DND-41 (cell line): ENCODE measurements at regions not wholly inside any gene's neighbourhood (a gene's known extent, or its start where the extent isn't known, plus 50 kb on each side); places are given as distances from the start of the nearest gene placed in this dataset.
A peak's percentile ranks its signal among the peaks of the same experiment; 100 is the strongest.

ENCODE experiments used
- ATAC-seq: fragments of 200-7000 bp; cut with Tn5 transposase; 3 replicates; pipeline ENCODE4 v1.9.1; 2021; ENCODE audit warnings: low read depth; ENCODE audit not compliant: insufficient read depth
- DNase-seq: peaks from one replicate; pipeline ENCODE4 v3.0.0-alpha.2; 2020
- H2AFZ ChIP-seq: 2 replicates; pipeline ENCODE4 v1.6.0; 2012; ENCODE audit warnings: low read depth, low read length
- H3K27ac ChIP-seq: 2 replicates; pipeline ENCODE4 v1.5.1; 2012; ENCODE audit warnings: low read length, inconsistent platforms
- H3K27me3 ChIP-seq: fragments of 200-600 bp; sonication (generic); 2 replicates; pipeline ENCODE4 v1.6.0; 2012; ENCODE audit warnings: low read length, mild to moderate bottlenecking, inconsistent platforms; ENCODE audit not compliant: insufficient read depth, poor library complexity
- H3K36me3 ChIP-seq: 2 replicates; pipeline ENCODE4 v1.5.1; 2012; ENCODE audit warnings: low read length, inconsistent platforms; ENCODE audit not compliant: insufficient read depth
- H3K4me1 ChIP-seq: 2 replicates; pipeline ENCODE4 v1.5.1; 2012; ENCODE audit warnings: mild to moderate bottlenecking, low read length; ENCODE audit not compliant: insufficient read depth
- H3K4me2 ChIP-seq: 2 replicates; pipeline ENCODE4 v1.6.0; 2012; ENCODE audit warnings: mild to moderate bottlenecking, moderate library complexity, low read length, inconsistent platforms; ENCODE audit not compliant: insufficient read depth
- H3K4me3 ChIP-seq, 2 experiments: fragments of 200-600 bp in 1 of 2; shearing (Covaris generic) in 1 of 2; 2 replicates each; pipeline ENCODE4 v1.5.1; 2012 to 2016; ENCODE audit warnings: inconsistent platforms in 2 of 2, low read length in 2 of 2, mild to moderate bottlenecking in 2 of 2, low read depth in 1 of 2, moderate library complexity in 1 of 2
- H3K79me2 ChIP-seq: 2 replicates; pipeline ENCODE4 v1.6.0; 2012; ENCODE audit warnings: low read length, inconsistent platforms; ENCODE audit not compliant: insufficient read depth
- H3K9ac ChIP-seq: 2 replicates; pipeline ENCODE4 v1.6.0; 2012; ENCODE audit warnings: low read depth, mild to moderate bottlenecking, inconsistent platforms, low read length, moderate library complexity
- H3K9me3 ChIP-seq: 2 replicates; pipeline ENCODE4 v1.5.1; 2012; ENCODE audit warnings: low read length, moderate library complexity, mild to moderate bottlenecking, inconsistent platforms; ENCODE audit not compliant: insufficient read depth, severe bottlenecking
- H4K20me1 ChIP-seq: 2 replicates; pipeline ENCODE4 v1.6.0; 2012; ENCODE audit warnings: low read length; ENCODE audit not compliant: insufficient read depth
- EZH2 ChIP-seq: IDR thresholded peaks from 3 replicates; pipeline ENCODE4 v1.6.1; 2012; ENCODE audit warnings: borderline replicate concordance, low read depth, mild to moderate bottlenecking, moderate library complexity, low read length, inconsistent platforms; ENCODE audit not compliant: severe bottlenecking
- TF ChIP-seq, protein P1 (sequence below): IDR thresholded peaks from 2 replicates; pipeline ENCODE4 v1.5.1; 2012; ENCODE audit warnings: borderline replicate concordance, low read length, moderate library complexity, mild to moderate bottlenecking; ENCODE audit not compliant: poor library complexity, severe bottlenecking; ENCODE audit errors: extremely low read depth

DNA sequence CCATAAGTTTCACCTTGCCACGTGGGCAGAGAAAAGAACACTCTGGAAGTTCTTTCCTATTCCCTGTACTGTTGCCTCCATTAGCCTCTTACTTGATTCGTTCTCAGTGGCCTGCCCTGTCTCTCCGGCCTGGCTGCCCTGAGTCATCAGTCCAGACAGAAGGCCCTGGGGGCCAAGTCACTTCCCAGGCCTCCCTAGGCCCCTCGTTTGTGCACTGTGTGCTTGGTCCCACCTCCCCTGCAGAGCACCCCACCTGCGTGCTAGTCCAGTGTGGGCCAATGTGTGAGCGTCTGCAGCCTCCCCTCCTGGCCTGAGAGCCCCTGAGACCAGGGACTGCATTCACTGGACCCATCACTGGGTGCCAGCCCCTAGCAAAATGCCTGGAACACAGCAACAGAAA, 191.2 kb upstream of the RREB1 start:
- no peak for DNase-seq
- no peaks in the 10 kb centered on the region for H3K79me2 ChIP-seq
- H3K27me3 ChIP-seq = no peaks in the 10 kb centered on the region
- no peak for ATAC-seq
- no peaks in the 10 kb centered on the region for H3K4me1 ChIP-seq
- no peaks in the 10 kb centered on the region for H3K36me3 ChIP-seq
- TF ChIP-seq EZH2 = no peak
- TF ChIP-seq, protein P1, sequence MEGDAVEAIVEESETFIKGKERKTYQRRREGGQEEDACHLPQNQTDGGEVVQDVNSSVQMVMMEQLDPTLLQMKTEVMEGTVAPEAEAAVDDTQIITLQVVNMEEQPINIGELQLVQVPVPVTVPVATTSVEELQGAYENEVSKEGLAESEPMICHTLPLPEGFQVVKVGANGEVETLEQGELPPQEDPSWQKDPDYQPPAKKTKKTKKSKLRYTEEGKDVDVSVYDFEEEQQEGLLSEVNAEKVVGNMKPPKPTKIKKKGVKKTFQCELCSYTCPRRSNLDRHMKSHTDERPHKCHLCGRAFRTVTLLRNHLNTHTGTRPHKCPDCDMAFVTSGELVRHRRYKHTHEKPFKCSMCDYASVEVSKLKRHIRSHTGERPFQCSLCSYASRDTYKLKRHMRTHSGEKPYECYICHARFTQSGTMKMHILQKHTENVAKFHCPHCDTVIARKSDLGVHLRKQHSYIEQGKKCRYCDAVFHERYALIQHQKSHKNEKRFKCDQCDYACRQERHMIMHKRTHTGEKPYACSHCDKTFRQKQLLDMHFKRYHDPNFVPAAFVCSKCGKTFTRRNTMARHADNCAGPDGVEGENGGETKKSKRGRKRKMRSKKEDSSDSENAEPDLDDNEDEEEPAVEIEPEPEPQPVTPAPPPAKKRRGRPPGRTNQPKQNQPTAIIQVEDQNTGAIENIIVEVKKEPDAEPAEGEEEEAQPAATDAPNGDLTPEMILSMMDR = no peak
- H3K4me3 ChIP-seq = no peak overlapping the region
- no peak overlapping the region for H3K9ac ChIP-seq
- H3K27ac ChIP-seq = no peak overlapping the region
- H2AFZ ChIP-seq = no peak overlapping the region
- no peak overlapping the region for H3K4me2 ChIP-seq
- no peaks in the 10 kb centered on the region for H3K9me3 ChIP-seq
- no peaks in the 10 kb centered on the region for H4K20me1 ChIP-seq

DNA sequence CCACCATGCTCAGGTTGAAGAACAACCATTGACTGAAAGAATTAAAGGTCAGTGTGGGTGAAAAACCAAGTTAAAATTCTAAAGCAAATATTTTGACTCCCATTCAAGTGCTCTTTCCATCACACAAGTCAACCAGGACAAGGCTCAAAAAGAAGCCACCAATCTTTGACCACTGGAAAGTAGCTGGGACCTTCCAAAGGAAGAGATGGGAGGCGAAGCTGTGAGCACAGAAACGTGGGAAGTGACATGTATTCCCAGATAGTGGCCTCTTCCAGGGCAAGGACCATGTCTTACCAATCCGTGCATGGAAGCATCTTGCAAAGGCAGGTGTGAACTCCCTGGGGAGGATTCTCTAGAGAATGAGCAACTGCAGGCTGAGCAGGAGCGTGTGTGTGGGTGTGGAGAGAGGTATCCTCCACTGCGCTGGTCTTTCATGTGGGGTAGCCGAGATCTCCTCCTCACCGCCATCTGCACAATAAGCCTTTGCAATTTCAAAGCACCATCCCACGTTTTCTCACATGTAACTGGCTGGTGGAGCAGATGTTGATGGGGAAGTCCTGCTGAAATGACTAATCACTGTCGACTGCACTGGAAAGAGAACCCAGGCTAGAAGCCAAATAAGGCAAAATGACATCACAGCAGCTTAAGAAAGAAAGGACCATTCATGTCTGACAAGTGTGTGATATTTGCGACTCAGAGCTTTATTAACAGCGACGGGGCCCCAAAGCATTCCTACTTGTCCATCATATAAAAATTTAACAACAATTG, 189.4 kb upstream of the RREB1 start:
- Histone ChIP-seq H3K36me3 (no peaks in the 10 kb centered on the region), H4K20me1 (no peaks in the 10 kb centered on the region), H3K4me2 (no peak overlapping the region), H3K9me3 (no peaks in the 10 kb centered on the region), H3K27ac (no peak overlapping the region), H3K27me3 (no peaks in the 10 kb centered on the region), H3K9ac (no peak overlapping the region), H3K79me2 (no peaks in the 10 kb centered on the region), H3K4me1 (no peaks in the 10 kb centered on the region), H3K4me3 (no peak overlapping the region), H2AFZ (no peak overlapping the region)
- ATAC-seq (peak; percentile 88), DNase-seq (peak; percentile 56)
- TF ChIP-seq, protein P1 = no peak
- no peak for TF ChIP-seq EZH2

DNA sequence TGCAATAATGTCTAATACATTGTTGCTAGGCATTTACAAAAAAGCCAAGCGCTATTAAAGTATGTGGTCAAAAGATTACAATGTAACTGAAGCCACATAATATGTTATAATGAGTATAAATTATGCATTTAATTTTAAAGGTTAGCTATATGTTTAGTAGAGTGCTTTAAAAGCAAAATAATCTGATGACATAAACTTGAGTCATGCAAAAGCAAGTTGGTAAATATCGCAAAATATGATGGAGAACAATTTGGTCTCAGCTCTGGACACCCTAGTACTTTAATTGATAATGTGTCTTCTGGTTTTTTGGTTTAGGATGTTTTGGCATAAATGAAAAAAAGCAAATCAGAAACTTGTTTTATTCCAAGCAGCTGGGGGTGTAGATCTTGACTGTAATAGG, 188.6 kb upstream of the RREB1 start:
- Histone ChIP-seq H3K4me2 (no peak overlapping the region), H3K36me3 (no peaks in the 10 kb centered on the region), H3K27ac (no peak overlapping the region), H4K20me1 (no peaks in the 10 kb centered on the region), H3K4me1 (no peaks in the 10 kb centered on the region), H3K9me3 (no peaks in the 10 kb centered on the region), H3K27me3 (no peaks in the 10 kb centered on the region), H3K9ac (no peak overlapping the region), H3K79me2 (no peaks in the 10 kb centered on the region), H2AFZ (no peak overlapping the region), H3K4me3 (no peak overlapping the region)
- no peak for DNase-seq
- TF ChIP-seq EZH2 = no peak
- TF ChIP-seq, protein P1 = no peak
- no peak for ATAC-seq
